ENCODE measurements at regions not wholly inside any gene's neighbourhood (a gene's known extent, or its start where the extent isn't known, plus 50 kb on each side); places are given as distances from the start of the nearest gene placed in this dataset.

DNA sequence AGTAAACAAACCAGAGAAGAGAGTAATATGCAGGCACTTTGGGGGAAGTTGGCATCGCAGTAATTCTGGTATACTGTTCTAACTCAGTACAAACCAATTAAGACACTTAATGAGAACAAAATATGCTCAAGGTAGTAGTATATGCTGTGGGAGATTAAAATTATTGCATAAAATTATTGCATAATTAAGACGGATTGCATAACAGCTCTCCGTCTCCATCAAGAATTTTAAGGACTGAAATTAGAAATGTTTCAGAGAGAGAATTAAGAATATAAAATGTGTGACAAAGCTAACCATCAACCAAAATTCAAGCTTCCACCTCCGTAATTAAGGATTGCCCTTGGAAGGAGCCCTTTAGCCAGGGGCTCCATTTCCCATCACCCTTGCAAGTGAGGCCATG is 428.5 kb downstream of the ETS1 start:
- no peaks in the 10 kb centered on the region for H3K4me1 ChIP-seq (replicated peaks)
- no peak for DNase-seq (ENCODE audit: low spot score)
- intact Hi-C loops (cut with DNase I) = loop anchor here (5.0 kb wide), 1 partner anchor 673 kb away; no protein-coding TSS in a partner anchor
- TF ChIP-seq, protein P1, sequence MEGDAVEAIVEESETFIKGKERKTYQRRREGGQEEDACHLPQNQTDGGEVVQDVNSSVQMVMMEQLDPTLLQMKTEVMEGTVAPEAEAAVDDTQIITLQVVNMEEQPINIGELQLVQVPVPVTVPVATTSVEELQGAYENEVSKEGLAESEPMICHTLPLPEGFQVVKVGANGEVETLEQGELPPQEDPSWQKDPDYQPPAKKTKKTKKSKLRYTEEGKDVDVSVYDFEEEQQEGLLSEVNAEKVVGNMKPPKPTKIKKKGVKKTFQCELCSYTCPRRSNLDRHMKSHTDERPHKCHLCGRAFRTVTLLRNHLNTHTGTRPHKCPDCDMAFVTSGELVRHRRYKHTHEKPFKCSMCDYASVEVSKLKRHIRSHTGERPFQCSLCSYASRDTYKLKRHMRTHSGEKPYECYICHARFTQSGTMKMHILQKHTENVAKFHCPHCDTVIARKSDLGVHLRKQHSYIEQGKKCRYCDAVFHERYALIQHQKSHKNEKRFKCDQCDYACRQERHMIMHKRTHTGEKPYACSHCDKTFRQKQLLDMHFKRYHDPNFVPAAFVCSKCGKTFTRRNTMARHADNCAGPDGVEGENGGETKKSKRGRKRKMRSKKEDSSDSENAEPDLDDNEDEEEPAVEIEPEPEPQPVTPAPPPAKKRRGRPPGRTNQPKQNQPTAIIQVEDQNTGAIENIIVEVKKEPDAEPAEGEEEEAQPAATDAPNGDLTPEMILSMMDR (IDR thresholded peaks at IDR 0.05) = no peak
- TF ChIP-seq POLR2AphosphoS5 (IDR thresholded peaks at IDR 0.05) (no peak), POLR2A (IDR thresholded peaks at IDR 0.05) (no peak)
- no peaks in the 10 kb centered on the region for H3K27me3 ChIP-seq (replicated peaks; ENCODE audit: insufficient read depth)
- no peak overlapping the region for H3K27ac ChIP-seq
- H3K36me3 ChIP-seq = no peaks in the 10 kb centered on the region
- H3K9me3 ChIP-seq = no peaks in the 10 kb centered on the region
- no peak overlapping the region for H3K4me3 ChIP-seq
- 92% methylated on average over 4 of the region's 4 CpGs for WGBS

DNA sequence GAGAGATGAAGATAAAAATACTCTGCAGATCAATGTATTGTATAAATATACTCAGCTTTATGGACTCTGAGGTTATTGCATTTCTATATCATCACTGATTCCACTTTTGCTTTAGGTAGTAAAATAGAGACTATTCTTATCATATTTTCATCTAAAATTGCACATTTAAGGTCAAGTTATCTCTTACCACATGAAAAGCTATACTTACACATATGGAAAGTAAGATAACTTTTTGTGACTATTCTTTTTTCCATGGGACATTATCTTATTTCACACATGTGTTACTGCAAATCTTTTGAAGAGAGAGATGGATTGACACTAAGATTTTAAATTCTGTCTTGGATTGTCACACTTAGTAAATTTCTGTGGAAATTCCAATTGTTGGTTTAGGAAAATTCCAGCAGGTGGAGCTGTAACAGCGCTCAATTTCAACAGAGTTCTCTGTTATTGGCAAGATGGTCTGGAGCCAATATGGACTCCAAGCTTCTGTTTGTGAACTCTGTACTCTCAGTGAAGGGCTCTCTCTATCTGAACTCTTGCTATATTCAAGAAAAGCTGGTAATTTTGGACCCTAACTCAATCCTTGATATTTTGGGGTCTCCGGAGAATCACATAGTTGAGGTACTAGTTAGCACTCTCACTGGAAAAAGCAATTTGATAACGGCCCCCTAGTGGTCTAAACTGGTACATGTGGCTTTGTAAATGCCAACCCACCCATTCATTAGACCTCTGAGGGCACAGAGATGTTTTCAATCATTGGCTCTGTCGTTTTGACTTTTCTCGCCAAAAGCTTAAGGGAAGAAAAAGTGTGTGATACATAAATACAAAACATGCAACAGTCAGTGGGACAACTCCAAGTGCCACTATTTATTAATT is 429.7 kb downstream of the ETS1 start:
- no peaks in the 10 kb centered on the region for H3K4me1 ChIP-seq (replicated peaks)
- H3K27me3 ChIP-seq (replicated peaks; ENCODE audit: insufficient read depth) = no peaks in the 10 kb centered on the region
- H3K9me3 ChIP-seq = no peaks in the 10 kb centered on the region
- TF ChIP-seq, protein P1 (IDR thresholded peaks at IDR 0.05) = peak; percentile 44 to 84 (median 77)
- TF ChIP-seq POLR2A (IDR thresholded peaks at IDR 0.05) = no peak
- peak; percentile 22 for TF ChIP-seq POLR2AphosphoS5 (IDR thresholded peaks at IDR 0.05)
- no peak overlapping the region for H3K4me3 ChIP-seq
- WGBS = 25% methylated on average over 5 of the region's 5 CpGs
- intact Hi-C loops (cut with DNase I) = loop anchor here (5.0 kb wide), 1 partner anchor 675 kb away; no protein-coding TSS in a partner anchor
- H3K27ac ChIP-seq = no peak overlapping the region
- peak; percentile 42 for DNase-seq (ENCODE audit: low spot score)
- no peaks in the 10 kb centered on the region for H3K36me3 ChIP-seq

DNA sequence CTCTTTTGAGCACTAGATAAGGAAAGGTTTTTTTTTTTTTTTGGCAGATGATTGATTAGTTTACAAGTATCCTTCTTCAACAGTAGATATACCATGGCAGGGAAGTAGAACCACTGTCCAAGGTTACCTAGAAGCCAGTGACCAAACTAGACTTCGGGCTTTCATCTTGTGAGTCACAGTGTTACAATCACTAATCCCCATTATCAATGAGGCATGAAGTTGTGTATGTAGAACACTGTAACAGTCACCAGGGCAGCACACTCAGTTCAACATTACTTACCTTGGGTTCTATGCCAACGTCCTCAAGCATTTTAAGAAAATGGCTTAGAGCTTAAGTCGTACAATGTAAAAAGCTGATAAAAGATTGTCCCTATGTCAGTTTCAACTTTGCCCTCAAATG is 430.9 kb downstream of the ETS1 start:
- Histone ChIP-seq H3K4me1 (replicated peaks) (no peaks in the 10 kb centered on the region), H3K27me3 (replicated peaks; ENCODE audit: insufficient read depth) (no peaks in the 10 kb centered on the region), H3K4me3 (no peak overlapping the region), H3K36me3 (no peaks in the 10 kb centered on the region), H3K9me3 (no peaks in the 10 kb centered on the region), H3K27ac (no peak overlapping the region)
- WGBS = 73% methylated on average over 3 of the region's 3 CpGs
- DNase-seq (ENCODE audit: low spot score) = no peak
- TF ChIP-seq, protein P1 (IDR thresholded peaks at IDR 0.05) = no peak
- TF ChIP-seq POLR2A (IDR thresholded peaks at IDR 0.05) (no peak), POLR2AphosphoS5 (IDR thresholded peaks at IDR 0.05) (no peak)
- intact Hi-C loops (cut with DNase I) = loop anchor here (5.0 kb wide), 1 partner anchor 676 kb away; no protein-coding TSS in a partner anchor

DNA sequence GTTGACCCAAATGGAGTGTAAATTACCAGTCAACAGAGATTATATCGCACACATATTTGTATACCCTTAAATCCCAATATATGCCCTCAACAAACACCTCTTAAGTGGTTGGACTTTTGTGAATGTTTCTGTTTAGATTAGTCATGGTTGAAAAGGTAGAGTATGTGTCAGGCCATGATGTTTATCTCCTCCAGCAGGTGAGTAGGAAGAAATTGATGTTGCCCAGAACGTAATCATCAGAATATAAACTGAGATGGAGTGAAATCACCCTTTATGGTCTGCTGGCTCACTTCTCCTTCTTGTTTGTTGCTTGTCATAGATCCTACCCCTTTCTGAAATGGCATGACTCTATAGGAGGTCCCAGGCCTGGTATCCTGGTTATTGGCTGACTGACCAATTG is 431.8 kb downstream of the ETS1 start:
- TF ChIP-seq, protein P1 (IDR thresholded peaks at IDR 0.05) = no peak
- TF ChIP-seq POLR2AphosphoS5 (IDR thresholded peaks at IDR 0.05) (no peak), POLR2A (IDR thresholded peaks at IDR 0.05) (no peak)
- no peaks in the 10 kb centered on the region for H3K36me3 ChIP-seq
- no peak overlapping the region for H3K4me3 ChIP-seq
- no peak for DNase-seq (ENCODE audit: low spot score)
- no peaks in the 10 kb centered on the region for H3K4me1 ChIP-seq (replicated peaks)
- WGBS = 93% methylated on average over 2 of the region's 2 CpGs
- no peaks in the 10 kb centered on the region for H3K27me3 ChIP-seq (replicated peaks; ENCODE audit: insufficient read depth)
- no peak overlapping the region for H3K27ac ChIP-seq
- intact Hi-C loops (cut with DNase I) = loop anchor here (5.0 kb wide), 1 partner anchor 677 kb away; no protein-coding TSS in a partner anchor
- no peaks in the 10 kb centered on the region for H3K9me3 ChIP-seq

GRCh38 chr11:128153697-128154048 is 433.7 kb downstream of the ETS1 start:
- H3K4me1 ChIP-seq (replicated peaks) = no peaks in the 10 kb centered on the region
- TF ChIP-seq POLR2AphosphoS5 (IDR thresholded peaks at IDR 0.05) = no peak
- TF ChIP-seq, protein P1 (IDR thresholded peaks at IDR 0.05) = no peak
- TF ChIP-seq POLR2A (IDR thresholded peaks at IDR 0.05) = no peak
- no peak overlapping the region for H3K27ac ChIP-seq
- no peaks in the 10 kb centered on the region for H3K9me3 ChIP-seq
- intact Hi-C loops (cut with DNase I) = no loop called here
- 73% methylated on average over 4 of the region's 4 CpGs for WGBS
- no peak for DNase-seq (ENCODE audit: low spot score)
- H3K27me3 ChIP-seq (replicated peaks; ENCODE audit: insufficient read depth) = no peaks in the 10 kb centered on the region
- H3K36me3 ChIP-seq = no peaks in the 10 kb centered on the region
- no peak overlapping the region for H3K4me3 ChIP-seq

Measured in prostate gland (tissue), 2 donors.